T-helper 1 cell treated with Interleukin-12 subunit alpha and Interleukin-12 subunit beta and Interleukin-4 antibody, amounts not matched to agents 30 μg/mL and 1 μg/mL, for 36 hours (primary cell): ENCODE measurements at regions not wholly inside any gene's neighbourhood (a gene's known extent, or its start where the extent isn't known, plus 50 kb on each side); places are given as distances from the start of the nearest gene placed in this dataset.

ENCODE experiments used
- H3K27ac Mint-ChIP-seq: one replicate; pipeline ENCODE4 v1.8.0; 2021; ENCODE audit warnings: mild to moderate bottlenecking, mixed read lengths
- H3K27me3 Mint-ChIP-seq: one replicate; pipeline ENCODE4 v1.8.0; 2021; ENCODE audit warnings: low read depth, mixed read lengths
- H3K36me3 Mint-ChIP-seq: one replicate; pipeline ENCODE4 v1.8.0; 2021; ENCODE audit warnings: low read depth, mixed read lengths
- H3K4me1 Mint-ChIP-seq: one replicate; pipeline ENCODE4 v1.8.0; 2021; ENCODE audit warnings: low read depth, mixed read lengths
- H3K4me3 Mint-ChIP-seq: one replicate; pipeline ENCODE4 v1.8.0; 2021; ENCODE audit warnings: mild to moderate bottlenecking, moderate library complexity, mixed read lengths
- H3K9me3 Mint-ChIP-seq: one replicate; pipeline ENCODE4 v1.8.0; 2021; ENCODE audit warnings: mixed read lengths

DNA sequence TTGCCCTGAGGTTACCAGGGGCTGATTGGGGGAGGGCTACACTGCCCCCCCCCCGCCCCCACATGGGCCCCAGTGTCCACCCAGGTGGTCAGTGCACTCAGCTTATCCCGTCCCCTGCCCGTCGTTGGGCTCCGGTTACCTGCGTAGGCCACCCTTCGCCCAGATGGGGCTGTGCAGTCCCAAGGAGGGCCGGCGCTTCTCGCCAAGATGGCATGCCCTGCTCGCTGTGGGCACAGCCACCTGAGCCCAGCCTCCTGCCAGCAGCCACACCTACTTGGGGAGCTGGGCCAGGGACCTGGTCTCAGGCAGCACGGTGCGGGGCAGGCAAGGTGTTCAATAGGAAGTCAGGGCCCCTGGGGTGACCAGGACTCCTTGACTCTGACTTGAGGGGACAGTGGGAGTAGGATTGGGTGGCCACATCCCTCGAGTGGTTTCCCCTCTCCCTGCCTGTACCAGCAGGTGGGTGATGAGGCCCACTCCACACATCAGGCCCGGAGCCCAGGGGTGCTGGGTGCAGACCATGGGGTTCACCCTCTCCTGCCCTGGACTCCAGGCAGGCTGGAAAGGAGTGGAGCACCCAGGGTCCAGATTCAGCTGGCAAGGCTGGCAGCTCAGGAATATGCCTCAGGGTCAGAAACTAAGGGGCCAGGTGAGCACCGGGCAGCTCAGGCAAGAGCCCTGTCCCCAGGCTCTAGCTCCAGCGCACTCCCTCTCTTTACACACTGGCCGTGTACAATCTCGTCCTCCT, 170.3 kb downstream of the GLI2 start:
- no peak overlapping the region for H3K4me3 Mint-ChIP-seq
- no peaks in the 10 kb centered on the region for H3K4me1 Mint-ChIP-seq
- H3K27me3 Mint-ChIP-seq: no peaks in the 10 kb centered on the region
- no peak overlapping the region for H3K27ac Mint-ChIP-seq
- H3K36me3 Mint-ChIP-seq: no peaks in the 10 kb centered on the region
- no peaks in the 10 kb centered on the region for H3K9me3 Mint-ChIP-seq

DNA sequence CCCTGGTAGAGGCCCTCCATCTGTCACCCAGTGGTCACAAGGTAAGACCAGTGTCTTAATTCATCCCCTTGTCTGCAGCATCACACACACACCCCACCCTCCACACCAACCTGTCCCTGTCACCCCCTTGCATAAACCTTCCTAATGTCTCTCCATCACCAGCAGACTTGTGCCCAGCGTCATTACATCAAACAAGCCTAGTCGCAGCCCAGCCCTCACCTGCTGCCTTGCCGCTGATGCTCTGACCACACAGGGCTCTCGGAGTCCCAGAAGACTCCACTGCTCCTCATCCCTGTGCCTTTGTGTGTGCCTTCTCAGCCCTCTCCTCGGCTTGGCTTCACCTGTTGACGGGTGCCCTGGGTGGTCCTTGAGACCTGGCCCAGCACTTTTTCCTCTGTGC, 171.2 kb downstream of the GLI2 start:
- no peaks in the 10 kb centered on the region for H3K4me1 Mint-ChIP-seq
- no peaks in the 10 kb centered on the region for H3K36me3 Mint-ChIP-seq
- no peaks in the 10 kb centered on the region for H3K9me3 Mint-ChIP-seq
- no peak overlapping the region for H3K27ac Mint-ChIP-seq
- no peaks in the 10 kb centered on the region for H3K27me3 Mint-ChIP-seq
- H3K4me3 Mint-ChIP-seq: no peak overlapping the region

DNA sequence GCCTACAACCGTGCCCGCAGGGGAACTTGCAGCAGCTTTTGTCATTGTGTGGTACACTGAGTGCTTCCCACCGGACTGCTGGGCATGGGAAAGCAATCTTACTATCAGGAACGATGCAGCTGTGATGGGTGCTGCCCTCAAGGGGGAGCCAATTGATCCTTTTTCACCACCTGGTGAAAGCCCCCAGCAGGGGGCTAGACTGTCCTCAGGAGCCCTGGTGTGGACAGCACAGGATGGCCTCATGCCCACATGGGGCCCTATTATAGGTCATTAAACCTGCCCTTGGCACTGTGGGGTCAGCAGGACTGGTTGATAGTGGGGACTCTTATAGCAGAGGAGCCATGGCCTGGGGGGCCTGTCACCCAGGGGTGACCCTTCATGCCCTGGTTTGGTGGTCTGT, 172.2 kb downstream of the GLI2 start:
- Mint-ChIP-seq H3K27me3 (no peaks in the 10 kb centered on the region), H3K4me1 (no peaks in the 10 kb centered on the region), H3K36me3 (no peaks in the 10 kb centered on the region), H3K4me3 (no peak overlapping the region), H3K9me3 (no peaks in the 10 kb centered on the region), H3K27ac (no peak overlapping the region)

DNA sequence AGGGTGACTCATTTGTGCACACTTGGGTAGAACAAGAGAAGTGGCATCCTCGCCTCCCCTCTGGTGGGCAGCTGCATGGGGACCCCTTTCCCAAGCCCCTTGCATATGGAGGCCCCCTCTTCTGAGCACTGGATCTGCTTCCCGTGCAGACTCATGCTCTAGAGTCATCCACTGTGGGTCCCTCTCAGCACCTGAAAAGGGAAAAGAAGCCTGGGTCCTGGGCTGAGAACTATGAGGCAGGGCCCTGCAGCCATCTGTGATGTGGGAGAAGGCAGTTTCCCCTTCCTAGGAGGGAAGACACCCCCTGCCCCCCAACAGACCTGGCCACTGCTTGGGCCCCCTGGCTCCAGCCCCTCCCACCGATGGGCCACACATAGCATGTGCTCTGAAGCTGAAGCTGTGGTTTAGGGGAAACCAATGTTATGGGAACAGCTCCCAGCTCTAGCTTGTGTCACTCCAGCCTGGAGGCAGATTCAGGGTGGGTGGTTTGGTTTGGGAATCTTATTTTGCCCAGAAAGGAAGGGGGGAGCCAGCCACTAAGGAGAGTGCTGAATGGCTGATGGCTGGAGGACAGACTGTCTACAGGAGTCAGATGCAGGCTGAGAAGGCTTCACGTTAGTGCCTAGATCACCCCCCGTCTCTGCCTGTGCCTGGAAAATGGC, 172.8 kb downstream of the GLI2 start:
- Mint-ChIP-seq H3K4me3 (no peak overlapping the region), H3K36me3 (no peaks in the 10 kb centered on the region), H3K9me3 (no peaks in the 10 kb centered on the region), H3K4me1 (no peaks in the 10 kb centered on the region), H3K27me3 (no peaks in the 10 kb centered on the region), H3K27ac (no peak overlapping the region)

DNA sequence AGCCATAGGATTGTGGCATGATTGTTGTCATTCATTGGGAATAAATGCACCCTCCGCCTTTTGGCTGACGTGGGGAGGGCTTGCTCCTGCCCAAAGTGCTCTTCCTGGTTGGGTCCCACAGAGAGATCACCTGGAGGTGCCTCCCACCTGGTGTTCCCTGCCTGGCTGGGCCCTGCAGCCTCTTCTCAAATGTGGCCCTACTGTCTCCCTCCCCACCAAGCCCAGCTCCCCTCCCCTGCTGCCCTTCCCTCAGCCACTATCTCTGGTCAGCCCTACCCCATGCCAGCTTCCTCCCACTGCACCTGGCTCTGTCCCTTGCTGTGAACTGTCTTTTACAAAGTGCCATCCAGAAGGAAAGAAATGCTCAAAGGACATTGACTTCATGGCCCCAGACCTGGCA, 173.4 kb downstream of the GLI2 start:
- H3K4me1 Mint-ChIP-seq: no peaks in the 10 kb centered on the region
- H3K27me3 Mint-ChIP-seq: no peaks in the 10 kb centered on the region
- no peak overlapping the region for H3K27ac Mint-ChIP-seq
- H3K4me3 Mint-ChIP-seq: no peak overlapping the region
- no peaks in the 10 kb centered on the region for H3K36me3 Mint-ChIP-seq
- no peaks in the 10 kb centered on the region for H3K9me3 Mint-ChIP-seq

DNA sequence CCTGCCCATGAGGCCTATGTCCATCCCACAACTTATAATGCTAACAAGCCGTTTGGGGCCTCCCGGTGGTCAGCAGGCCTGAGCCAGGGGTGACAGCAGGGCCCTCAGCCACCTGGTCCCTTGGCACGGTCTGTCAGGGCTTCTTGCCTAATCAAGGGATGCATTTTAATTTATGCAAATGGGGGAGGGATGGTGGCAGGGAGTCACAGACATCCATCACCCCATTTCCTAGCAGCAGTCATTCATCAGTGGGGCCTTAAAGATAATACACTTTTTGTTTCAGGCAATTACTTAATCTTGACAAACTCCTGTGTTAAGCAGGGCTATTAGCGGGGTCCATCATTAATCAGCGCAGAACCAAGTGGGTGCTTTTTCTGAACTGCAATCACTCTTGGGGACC, 174.5 kb downstream of the GLI2 start:
- no peak overlapping the region for H3K27ac Mint-ChIP-seq

DNA sequence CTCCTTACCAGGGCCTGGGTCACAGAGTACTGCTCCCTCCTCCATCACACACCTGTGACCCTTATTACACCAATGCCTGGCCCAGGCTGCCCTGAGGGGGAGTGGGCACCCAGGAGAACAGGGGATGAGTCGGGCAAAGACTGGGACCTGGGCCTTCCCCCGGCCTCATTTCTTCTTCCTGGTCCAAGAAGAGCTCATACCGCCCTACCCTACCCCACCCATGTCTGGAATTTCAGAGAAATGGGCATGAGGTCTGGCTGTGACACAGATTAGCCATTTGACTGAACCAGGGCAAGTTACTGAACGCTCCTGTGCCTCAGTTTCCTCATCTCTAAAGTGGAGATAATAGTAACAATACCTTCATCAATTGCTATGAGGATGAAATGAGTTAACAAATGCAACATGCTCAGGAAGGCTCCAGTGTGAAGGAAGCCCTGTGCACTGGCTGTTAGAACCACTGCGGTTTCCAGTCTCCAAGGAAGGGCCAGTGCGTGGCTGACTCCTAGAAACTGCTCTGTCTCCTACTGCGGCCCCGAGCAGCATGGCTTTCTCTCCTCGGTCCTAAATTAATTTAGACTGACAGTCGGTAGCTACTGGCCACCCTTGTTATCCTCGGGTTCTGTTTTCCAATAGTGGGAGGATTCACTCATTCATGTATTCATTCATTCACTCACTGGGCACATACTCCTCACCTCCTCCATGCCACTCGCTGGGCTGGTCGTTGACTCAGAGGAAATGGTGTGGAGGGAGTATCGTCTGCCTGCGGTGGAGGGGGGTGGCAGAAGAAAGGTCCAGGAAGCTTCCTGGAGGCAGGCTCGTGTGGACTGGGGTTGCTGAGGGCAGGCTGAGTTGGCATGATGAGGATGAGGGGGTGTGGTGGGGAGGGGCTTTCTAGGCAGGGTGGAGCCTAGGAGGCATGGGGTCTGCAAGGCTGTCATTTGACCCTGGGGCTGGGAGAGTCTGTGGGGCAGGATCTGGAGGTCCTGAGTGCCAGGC, 175.6 kb downstream of the GLI2 start:
- no peak overlapping the region for H3K27ac Mint-ChIP-seq
- H3K36me3 Mint-ChIP-seq: no peaks in the 10 kb centered on the region
- no peaks in the 10 kb centered on the region for H3K4me1 Mint-ChIP-seq
- no peak overlapping the region for H3K4me3 Mint-ChIP-seq
- H3K27me3 Mint-ChIP-seq: no peaks in the 10 kb centered on the region
- H3K9me3 Mint-ChIP-seq: no peaks in the 10 kb centered on the region

More for the DNA sequence above, 174.5 kb downstream of the GLI2 start:
- Mint-ChIP-seq H3K9me3 (no peaks in the 10 kb centered on the region), H3K4me3 (no peak overlapping the region), H3K36me3 (no peaks in the 10 kb centered on the region), H3K4me1 (no peaks in the 10 kb centered on the region), H3K27me3 (no peaks in the 10 kb centered on the region)

DNA sequence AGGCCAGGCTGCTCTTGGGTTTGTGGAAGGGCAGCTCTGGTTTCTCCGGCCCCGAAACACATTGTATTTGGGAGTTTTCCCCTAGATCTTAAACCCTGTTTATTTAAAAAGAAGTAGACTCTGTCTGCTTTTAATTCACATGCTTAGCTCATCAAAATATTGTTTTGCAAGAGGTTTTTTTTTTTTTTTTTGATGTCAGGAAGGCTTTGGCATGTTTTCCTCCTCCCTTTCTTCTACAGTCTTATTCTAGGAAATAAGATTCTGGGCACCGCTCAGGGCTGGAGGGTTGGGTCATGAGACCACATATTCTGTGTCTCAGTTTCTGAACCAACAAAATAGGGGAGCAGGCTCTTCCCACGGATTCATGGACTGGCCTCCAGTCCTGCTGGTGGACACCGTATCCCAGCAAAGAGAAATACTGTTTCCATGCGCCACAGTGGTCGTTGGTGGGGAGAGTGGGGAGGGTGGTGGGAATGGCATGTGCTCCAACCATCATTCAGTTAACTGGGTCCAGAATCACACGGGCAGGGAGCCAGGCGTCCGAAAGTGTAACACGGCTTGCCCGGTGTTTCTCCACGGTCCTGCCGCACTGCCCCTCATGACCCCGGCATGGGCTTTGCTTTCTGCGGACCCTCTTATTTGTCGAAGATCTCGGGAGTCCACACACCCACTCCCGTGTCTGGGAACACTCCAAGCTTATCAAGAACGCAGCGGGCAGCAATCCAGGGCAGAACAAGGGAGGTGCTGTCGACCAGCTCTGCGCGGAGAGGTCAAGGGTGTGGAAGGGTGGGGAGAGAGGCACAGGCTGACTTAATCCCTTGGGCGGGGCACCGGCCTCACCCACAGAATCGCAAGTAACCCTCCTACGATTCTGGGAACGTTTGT, 176.7 kb downstream of the GLI2 start:
- H3K27me3 Mint-ChIP-seq: no peaks in the 10 kb centered on the region
- no peaks in the 10 kb centered on the region for H3K36me3 Mint-ChIP-seq
- H3K4me3 Mint-ChIP-seq: no peak overlapping the region
- H3K27ac Mint-ChIP-seq: no peak overlapping the region
- no peaks in the 10 kb centered on the region for H3K4me1 Mint-ChIP-seq
- no peaks in the 10 kb centered on the region for H3K9me3 Mint-ChIP-seq

DNA sequence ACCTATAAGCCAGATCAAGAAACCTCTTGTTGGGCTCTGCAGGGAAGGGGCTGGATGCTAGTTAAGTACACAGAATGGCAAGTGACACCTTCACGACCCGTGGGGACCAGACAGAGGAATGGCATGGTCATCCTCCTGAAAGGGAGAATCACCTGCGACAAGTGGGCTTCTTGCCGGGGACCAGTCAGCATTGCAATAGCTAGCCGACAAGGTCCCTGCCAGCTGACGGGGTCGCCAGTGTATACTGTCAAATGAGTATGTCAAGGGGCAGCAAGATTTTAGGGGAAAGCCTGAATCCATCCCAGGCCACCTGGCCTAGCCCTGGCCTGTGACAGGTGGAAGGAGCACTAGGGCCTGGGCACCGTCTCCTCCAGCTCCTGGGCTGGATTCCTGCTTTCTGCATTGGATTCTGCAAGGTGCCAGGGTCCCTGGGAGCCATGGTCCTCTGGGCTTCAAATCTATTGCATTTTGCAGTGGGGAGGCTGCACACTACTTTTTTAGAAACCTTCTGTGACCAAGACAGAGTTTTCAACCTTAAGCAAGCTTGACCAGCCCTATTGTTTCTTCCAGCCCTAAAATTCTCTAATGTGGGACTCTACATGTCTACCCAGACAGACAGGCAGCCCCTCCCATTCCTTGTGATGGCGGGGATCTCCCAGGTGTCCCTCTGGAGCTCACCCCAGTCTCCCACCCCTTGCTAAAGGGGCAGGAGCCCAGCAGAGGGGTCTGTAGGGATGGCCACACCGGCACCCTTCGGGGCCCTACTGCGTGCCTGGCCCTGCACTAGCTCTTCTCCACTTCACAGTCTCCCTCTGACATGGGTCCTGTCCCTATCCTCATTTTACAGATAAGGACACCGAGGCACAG, 178.5 kb downstream of the GLI2 start:
- Mint-ChIP-seq H3K27ac (no peak overlapping the region), H3K9me3 (no peaks in the 10 kb centered on the region), H3K4me3 (no peak overlapping the region), H3K4me1 (no peaks in the 10 kb centered on the region), H3K27me3 (no peaks in the 10 kb centered on the region), H3K36me3 (no peaks in the 10 kb centered on the region)

DNA sequence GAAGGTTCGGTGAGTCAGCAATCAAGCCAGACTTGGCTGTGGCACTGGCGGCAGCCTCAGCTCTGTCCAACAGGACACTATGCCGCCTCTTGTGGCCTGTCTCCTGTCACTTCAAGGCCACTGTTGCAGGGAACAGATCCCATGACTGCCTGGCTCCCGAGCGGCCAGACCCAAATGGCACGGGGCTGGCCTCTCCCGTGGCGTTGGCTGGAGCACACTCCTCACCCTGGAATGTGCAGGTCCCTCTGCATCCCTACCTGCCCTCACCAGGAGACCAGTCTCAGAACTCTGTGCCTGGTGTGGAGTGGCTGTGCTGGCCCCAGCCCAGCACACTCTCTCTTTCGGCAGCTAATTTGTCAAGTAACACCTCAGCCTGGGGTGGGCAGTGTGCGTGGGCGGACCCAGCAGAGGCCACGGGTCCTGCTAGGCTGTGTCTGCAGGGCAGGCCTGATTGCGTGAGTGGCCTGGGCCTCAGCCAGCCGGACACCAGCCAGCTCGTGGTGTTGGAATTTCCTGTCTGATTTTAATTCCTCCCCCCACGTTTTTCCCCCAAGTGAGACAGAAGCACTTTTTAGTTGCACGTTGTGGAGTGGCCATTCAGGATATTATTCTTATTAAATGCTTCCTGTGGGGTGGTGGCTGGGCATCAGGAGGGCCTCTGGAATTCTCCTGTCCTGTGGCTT, 179.3 kb downstream of the GLI2 start:
- no peaks in the 10 kb centered on the region for H3K36me3 Mint-ChIP-seq
- H3K4me1 Mint-ChIP-seq: no peaks in the 10 kb centered on the region
- no peak overlapping the region for H3K27ac Mint-ChIP-seq
- H3K4me3 Mint-ChIP-seq: no peak overlapping the region
- H3K9me3 Mint-ChIP-seq: no peaks in the 10 kb centered on the region
- no peaks in the 10 kb centered on the region for H3K27me3 Mint-ChIP-seq

DNA sequence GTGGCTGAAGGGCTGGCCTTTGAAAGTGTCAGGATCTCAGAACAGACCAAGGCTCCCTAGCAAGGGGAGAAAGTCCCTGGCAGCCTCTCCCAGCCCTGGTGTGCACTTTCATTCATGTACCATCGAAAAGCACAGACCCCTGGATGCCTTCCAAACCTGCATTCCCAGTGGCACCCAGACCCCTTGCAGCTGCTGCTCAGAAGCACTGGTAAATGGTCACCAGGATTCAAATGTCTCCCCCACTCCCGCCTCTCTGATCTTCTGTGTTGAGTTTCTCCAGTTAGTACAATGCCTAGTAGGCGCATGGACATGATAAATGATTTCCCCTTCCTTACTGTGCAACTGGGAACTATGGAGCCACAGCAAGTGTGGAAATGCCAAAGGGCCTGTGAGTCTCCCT, 180.0 kb downstream of the GLI2 start:
- Mint-ChIP-seq H3K36me3 (no peaks in the 10 kb centered on the region), H3K4me3 (no peak overlapping the region), H3K27me3 (no peaks in the 10 kb centered on the region), H3K27ac (no peak overlapping the region), H3K4me1 (no peaks in the 10 kb centered on the region), H3K9me3 (no peaks in the 10 kb centered on the region)

DNA sequence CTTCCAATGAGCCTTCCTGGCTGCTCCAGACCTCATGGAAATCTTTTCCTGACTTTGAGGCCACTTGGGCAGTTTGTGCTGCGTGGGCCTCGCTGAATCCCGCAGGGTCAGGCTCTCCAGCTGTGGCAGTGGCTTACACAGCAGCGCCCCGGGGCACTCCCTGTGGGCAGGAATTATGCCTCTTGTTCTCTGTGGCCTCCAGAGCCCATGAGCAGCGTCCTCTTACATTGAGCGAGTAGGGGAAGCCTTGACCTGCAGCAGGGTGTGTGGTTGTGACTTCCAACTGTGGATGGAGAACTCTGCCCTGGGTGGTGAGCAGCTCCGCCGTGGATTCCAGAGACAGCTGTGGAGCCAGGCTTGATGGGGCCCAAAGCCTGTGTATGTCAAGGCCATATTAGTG, 180.8 kb downstream of the GLI2 start:
- Mint-ChIP-seq H3K27me3 (no peaks in the 10 kb centered on the region), H3K4me1 (no peaks in the 10 kb centered on the region), H3K36me3 (no peaks in the 10 kb centered on the region), H3K9me3 (no peaks in the 10 kb centered on the region), H3K4me3 (no peak overlapping the region), H3K27ac (no peak overlapping the region)

DNA sequence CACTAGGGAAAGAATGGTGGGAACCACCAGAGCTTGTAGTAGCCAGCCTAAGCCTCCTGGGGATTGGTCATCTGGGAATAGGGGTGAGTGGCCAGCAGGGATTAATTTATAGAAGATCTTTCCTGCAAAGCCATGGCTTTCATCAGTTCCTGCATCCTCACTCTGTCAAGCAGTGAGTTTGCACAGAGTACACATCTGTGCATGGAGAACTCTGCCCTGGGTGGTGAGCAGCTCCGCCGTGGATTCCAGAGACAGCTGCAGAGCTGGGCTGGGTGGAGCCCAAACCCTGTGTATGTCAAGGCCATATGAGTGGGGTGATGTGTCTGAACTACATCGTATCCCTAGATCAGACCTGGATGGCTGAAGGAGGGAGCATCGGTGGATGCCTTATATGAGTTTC, 182.2 kb downstream of the GLI2 start:
- Mint-ChIP-seq H3K4me3 (no peak overlapping the region), H3K27ac (no peak overlapping the region), H3K27me3 (no peaks in the 10 kb centered on the region), H3K9me3 (no peaks in the 10 kb centered on the region), H3K36me3 (no peaks in the 10 kb centered on the region), H3K4me1 (no peaks in the 10 kb centered on the region)
